Colonic mucosa (tissue), 4 donors: ENCODE measurements at regions not wholly inside any gene's neighbourhood (a gene's known extent, or its start where the extent isn't known, plus 50 kb on each side); places are given as distances from the start of the nearest gene placed in this dataset.

ENCODE experiments used
- DNase-seq: peaks from one replicate; pipeline ENCODE4 v3.0.0-alpha.2; 2020
- H3K27ac ChIP-seq: fragments of 200-600 bp; one replicate; pipeline ENCODE4 v1.8.0; 2021
- H3K27me3 ChIP-seq: fragments of 200-600 bp; one replicate; pipeline ENCODE4 v1.8.0; 2021
- H3K36me3 ChIP-seq: fragments of 200-600 bp; one replicate; pipeline ENCODE4 v1.8.0; 2021
- H3K4me1 ChIP-seq: fragments of 200-600 bp; one replicate; pipeline ENCODE4 v1.8.0; 2021; ENCODE audit warnings: mild to moderate bottlenecking
- H3K4me3 ChIP-seq: fragments of 200-600 bp; one replicate; pipeline ENCODE4 v1.8.0; 2021
- H3K9ac ChIP-seq, 2 donors: one replicate each; pipeline ENCODE4 v1.7.0; 2013; ENCODE audit warnings: control low read depth in 2 of 2, low read depth in 2 of 2, low read length in 2 of 2
- H3K9me3 ChIP-seq: fragments of 200-600 bp; one replicate; pipeline ENCODE4 v1.8.0; 2021
- CTCF ChIP-seq: fragments of 200-600 bp; IDR thresholded peaks from one replicate; pipeline ENCODE4 v1.8.0; 2022; ENCODE audit warnings: antibody characterized with exemption, mild to moderate bottlenecking
- intact Hi-C: fragments of 100-400 bp; cut with DNase I; formaldehyde crosslinking; loops from one replicate; pipeline ENCODE4 v1.14.1; 2022
- donor health status: healthy.
- donor health status: DM: no; HTN: no; CAD: no.
- donor health status: DM: no; HTN: no; CAD: no.

- no peak overlapping the region for H3K9ac ChIP-seq
- no peak overlapping the region for H3K27ac ChIP-seq
- H3K4me3 ChIP-seq, result no peak overlapping the region
- no peak for TF ChIP-seq CTCF
- intact Hi-C loops, result no loop called here
- DNase-seq, result no peak
- H3K27me3 ChIP-seq, result no peaks in the 10 kb centered on the region
- no peaks in the 10 kb centered on the region for H3K4me1 ChIP-seq
- H3K36me3 ChIP-seq, result no peaks in the 10 kb centered on the region
- H3K9me3 ChIP-seq, result no peaks in the 10 kb centered on the region
Observed at GRCh38 chr13:42688821-42689220, 92.6 kb upstream of the FAM216B start.

DNA sequence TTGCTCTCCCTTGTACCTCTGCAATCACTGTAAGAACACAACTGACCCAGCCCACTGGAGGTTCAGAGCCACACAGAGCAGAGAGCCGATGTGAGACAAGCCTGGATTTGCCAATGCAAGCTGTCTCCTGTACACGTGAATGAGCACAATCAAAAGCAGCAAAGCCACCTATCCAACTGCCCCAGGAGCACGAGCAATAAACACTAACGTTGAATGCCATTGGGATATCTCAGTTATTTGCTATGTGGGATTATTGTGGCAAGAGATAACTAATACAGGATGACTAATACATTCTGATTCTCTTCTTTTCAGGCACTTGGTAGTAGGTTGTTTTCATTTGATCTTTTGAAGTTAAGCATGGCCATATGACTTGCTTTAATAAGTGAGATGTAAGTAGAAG, 85.2 kb upstream of the FAM216B start:
- no peak for TF ChIP-seq CTCF
- H3K36me3 ChIP-seq, result no peaks in the 10 kb centered on the region
- H3K27ac ChIP-seq, result no peak overlapping the region
- no peak overlapping the region for H3K4me3 ChIP-seq
- H3K27me3 ChIP-seq, result no peaks in the 10 kb centered on the region
- DNase-seq, result no peak
- H3K9me3 ChIP-seq, result no peaks in the 10 kb centered on the region
- H3K9ac ChIP-seq, result no peak overlapping the region
- intact Hi-C loops, result no loop called here
- H3K4me1 ChIP-seq, result no peaks in the 10 kb centered on the region

DNA sequence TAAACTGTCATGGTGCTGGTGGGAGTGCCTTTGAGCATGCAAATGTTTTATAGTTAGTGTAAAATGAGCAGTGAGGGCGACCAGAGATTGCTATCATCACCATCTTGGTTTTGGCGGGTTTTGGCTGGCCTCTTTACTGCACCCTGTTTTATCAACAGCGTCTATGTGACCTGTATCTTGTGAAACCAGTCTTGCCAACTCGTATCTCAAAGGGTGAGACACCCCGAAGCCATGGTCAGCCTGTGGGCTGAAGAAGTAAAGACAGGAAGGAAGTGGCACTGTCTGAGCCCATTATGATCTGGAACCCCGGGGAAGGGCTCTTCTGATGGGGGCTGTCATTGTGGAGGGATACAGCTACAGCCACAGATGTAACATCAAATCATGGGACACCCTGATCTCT, 81.5 kb upstream of the FAM216B start:
- no peak overlapping the region for H3K4me3 ChIP-seq
- H3K27ac ChIP-seq, result no peak overlapping the region
- no peaks in the 10 kb centered on the region for H3K27me3 ChIP-seq
- TF ChIP-seq CTCF, result no peak
- H3K9me3 ChIP-seq, result no peaks in the 10 kb centered on the region
- intact Hi-C loops, result no loop called here
- no peak overlapping the region for H3K9ac ChIP-seq
- no peaks in the 10 kb centered on the region for H3K4me1 ChIP-seq
- no peak for DNase-seq
- H3K36me3 ChIP-seq, result no peaks in the 10 kb centered on the region

GRCh38 chr13:42702716-42703115, 78.7 kb upstream of the FAM216B start:
- no peak overlapping the region for H3K9ac ChIP-seq
- H3K27me3 ChIP-seq, result no peaks in the 10 kb centered on the region
- intact Hi-C loops, result no loop called here
- no peak for TF ChIP-seq CTCF
- no peak overlapping the region for H3K27ac ChIP-seq
- no peak overlapping the region for H3K4me3 ChIP-seq
- DNase-seq, result no peak
- no peaks in the 10 kb centered on the region for H3K36me3 ChIP-seq
- no peaks in the 10 kb centered on the region for H3K9me3 ChIP-seq
- no peaks in the 10 kb centered on the region for H3K4me1 ChIP-seq

DNA sequence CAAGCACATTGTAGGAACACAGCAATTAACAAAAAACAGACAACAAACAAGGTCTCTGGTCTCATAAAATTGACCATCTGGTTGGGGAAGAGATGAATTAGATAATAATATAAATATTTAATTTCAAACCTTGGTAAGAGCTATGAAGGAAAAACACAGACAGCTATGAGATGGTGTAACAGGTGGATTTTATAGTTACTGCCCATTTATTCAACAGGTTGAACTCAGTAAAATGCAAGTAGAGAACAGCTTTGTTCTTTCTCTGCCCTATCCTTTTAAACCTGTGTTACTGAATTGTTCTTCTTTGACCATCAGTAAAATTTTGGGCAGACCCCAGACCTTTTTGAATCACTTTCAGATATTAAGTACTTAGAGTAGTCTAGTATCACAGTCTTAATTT, 77.6 kb upstream of the FAM216B start:
- TF ChIP-seq CTCF, result no peak

DNA sequence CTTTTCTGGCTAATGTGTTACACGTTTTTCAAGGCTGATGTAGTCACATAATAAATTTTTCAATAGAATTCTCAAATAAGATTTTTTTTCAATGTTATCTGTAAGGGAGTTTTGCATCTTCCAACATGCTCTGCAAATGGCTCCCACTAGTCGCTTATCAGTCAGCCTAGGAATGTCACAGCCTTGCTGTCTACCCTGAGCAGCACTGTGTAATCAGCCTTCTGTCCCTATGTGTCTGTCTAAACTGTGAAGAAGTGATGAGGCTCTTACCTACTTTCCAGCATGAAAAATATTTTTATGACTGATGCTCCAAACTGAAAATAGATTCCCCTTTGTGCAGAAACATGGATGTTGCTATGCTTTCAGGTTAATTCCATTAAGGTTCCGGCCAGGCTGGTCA, 75.1 kb upstream of the FAM216B start:
- intact Hi-C loops, result no loop called here
- Histone ChIP-seq H3K4me1 (no peaks in the 10 kb centered on the region), H3K4me3 (no peak overlapping the region), H3K9ac (no peak overlapping the region), H3K36me3 (no peaks in the 10 kb centered on the region), H3K27me3 (no peaks in the 10 kb centered on the region), H3K27ac (no peak overlapping the region), H3K9me3 (no peaks in the 10 kb centered on the region)
- no peak for TF ChIP-seq CTCF
- no peak for DNase-seq

More for the DNA sequence above, 77.6 kb upstream of the FAM216B start:
- no peak for DNase-seq
- no peak overlapping the region for H3K9ac ChIP-seq
- H3K27me3 ChIP-seq, result no peaks in the 10 kb centered on the region
- H3K27ac ChIP-seq, result no peak overlapping the region
- intact Hi-C loops, result no loop called here
- H3K4me1 ChIP-seq, result no peaks in the 10 kb centered on the region
- H3K36me3 ChIP-seq, result no peaks in the 10 kb centered on the region
- H3K4me3 ChIP-seq, result no peak overlapping the region
- no peaks in the 10 kb centered on the region for H3K9me3 ChIP-seq
